Endodermal cell (in vitro differentiated cells): ENCODE measurements at regions not wholly inside any gene's neighbourhood (a gene's known extent, or its start where the extent isn't known, plus 50 kb on each side); places are given as distances from the start of the nearest gene placed in this dataset.

Experiments
- DNase-seq: peaks from one replicate; pipeline ENCODE4 v3.0.0-alpha.2; 2017
- H3K27ac ChIP-seq: 2 replicates; pipeline ENCODE4 v1.5.1; 2013; ENCODE audit warnings: mild to moderate bottlenecking, low read depth, low read length, moderate library complexity
- H3K27me3 ChIP-seq: 2 replicates; pipeline ENCODE4 v1.6.1; 2013; ENCODE audit warnings: mild to moderate bottlenecking, low read length, moderate library complexity; ENCODE audit not compliant: insufficient read depth, control insufficient read depth, poor library complexity, severe bottlenecking
- H3K36me3 ChIP-seq: 2 replicates; pipeline ENCODE4 v1.7.0; 2013; ENCODE audit warnings: mild to moderate bottlenecking, low read length, moderate library complexity; ENCODE audit not compliant: control insufficient read depth, insufficient read depth
- H3K4me1 ChIP-seq: one replicate; pipeline ENCODE4 v1.7.0; 2013; ENCODE audit warnings: low read length; ENCODE audit not compliant: control insufficient read depth, insufficient read depth
- H3K4me3 ChIP-seq: 2 replicates; pipeline ENCODE4 v1.5.1; 2013; ENCODE audit warnings: mild to moderate bottlenecking, low read length, moderate library complexity
- H3K9ac ChIP-seq: 2 replicates; pipeline ENCODE4 v1.6.1; 2013; ENCODE audit warnings: mild to moderate bottlenecking, low read length, moderate library complexity; ENCODE audit not compliant: poor library complexity, severe bottlenecking; ENCODE audit errors: extremely low read depth
- H3K9me3 ChIP-seq: 2 replicates; pipeline ENCODE4 v1.6.1; 2013; ENCODE audit warnings: mild to moderate bottlenecking, low read length, moderate library complexity; ENCODE audit not compliant: control insufficient read depth
- H3K27ac Mint-ChIP-seq: 2 replicates; pipeline ENCODE4 v1.8.0; 2020; ENCODE audit warnings: mixed read lengths
- H3K27me3 Mint-ChIP-seq: 2 replicates; pipeline ENCODE4 v1.8.0; 2021; ENCODE audit warnings: mild to moderate bottlenecking, mixed read lengths; ENCODE audit not compliant: insufficient read depth
- H3K36me3 Mint-ChIP-seq: 2 replicates; pipeline ENCODE4 v1.8.0; 2020; ENCODE audit warnings: low read depth, mixed read lengths
- H3K4me1 Mint-ChIP-seq: 2 replicates; pipeline ENCODE4 v1.8.0; 2020; ENCODE audit warnings: mixed read lengths
- H3K4me3 Mint-ChIP-seq: 2 replicates; pipeline ENCODE4 v1.8.0; 2020; ENCODE audit warnings: mild to moderate bottlenecking, moderate library complexity, mixed read lengths
- H3K9me3 Mint-ChIP-seq: 2 replicates; pipeline ENCODE4 v1.8.0; 2020; ENCODE audit warnings: mild to moderate bottlenecking, mixed read lengths
- CTCF ChIP-seq: fragments of 200-600 bp; sonication (generic); conservative IDR thresholded peaks from 2 replicates; pipeline ENCODE4 v1.5.0; 2021; ENCODE audit warnings: antibody characterized with exemption, mild to moderate bottlenecking
- WGBS, 2 experiments: methylation state at CpG; one replicate each; pipeline versions ENCODE4 v1.1.5 to v1.1.7; 2013; ENCODE audit warnings: missing lambda C conversion rate in 2 of 2, mixed read lengths in 1 of 2; ENCODE audit not compliant: insufficient coverage in 1 of 2, insufficient read length in 1 of 2; 5-methylcytosine and 5-hydroxymethylcytosine counted together

GRCh38 chr13:84080748-84081530 lies 198.7 kb upstream of the SLITRK1 start:
- Mint-ChIP-seq H3K27ac (no peak overlapping the region), H3K27me3 (no peaks in the 10 kb centered on the region), H3K9me3 (peaks cover 6% of the 10 kb centered on the region), H3K4me3 (no peak overlapping the region), H3K36me3 (no peaks in the 10 kb centered on the region), H3K4me1 (no peaks in the 10 kb centered on the region)
- no peaks in the 10 kb centered on the region for H3K9me3 ChIP-seq
- H3K4me1 ChIP-seq: no peaks in the 10 kb centered on the region
- no peak for DNase-seq
- no peak overlapping the region for H3K9ac ChIP-seq
- H3K36me3 ChIP-seq: no peaks in the 10 kb centered on the region
- H3K27me3 ChIP-seq: no peaks in the 10 kb centered on the region
- H3K27ac ChIP-seq: no peak overlapping the region
- TF ChIP-seq CTCF: no peak
- H3K4me3 ChIP-seq: no peak overlapping the region
- 76 to 92% methylated on average over 2 to 7 of the region's 7 CpGs for WGBS, 2 experiments

- Mint-ChIP-seq H3K9me3 (no peaks in the 10 kb centered on the region), H3K27ac (no peak overlapping the region), H3K27me3 (no peaks in the 10 kb centered on the region), H3K4me1 (no peaks in the 10 kb centered on the region), H3K4me3 (no peak overlapping the region), H3K36me3 (no peaks in the 10 kb centered on the region)
- no peaks in the 10 kb centered on the region for H3K9me3 ChIP-seq
- no peak overlapping the region for H3K4me3 ChIP-seq
- H3K4me1 ChIP-seq: no peaks in the 10 kb centered on the region
- H3K27me3 ChIP-seq: no peaks in the 10 kb centered on the region
- DNase-seq: no peak
- no peak overlapping the region for H3K27ac ChIP-seq
- no peaks in the 10 kb centered on the region for H3K36me3 ChIP-seq
- H3K9ac ChIP-seq: no peak overlapping the region
- TF ChIP-seq CTCF: no peak
Measured at GRCh38 chr13:84077271-84077670, 195.0 kb upstream of the SLITRK1 start.

- Histone ChIP-seq H3K36me3 (no peaks in the 10 kb centered on the region), H3K4me1 (no peaks in the 10 kb centered on the region), H3K9ac (no peak overlapping the region), H3K27me3 (no peaks in the 10 kb centered on the region), H3K4me3 (no peak overlapping the region), H3K27ac (no peak overlapping the region), H3K9me3 (no peaks in the 10 kb centered on the region)
- no peak for TF ChIP-seq CTCF
- H3K4me1 Mint-ChIP-seq: no peaks in the 10 kb centered on the region
- no peaks in the 10 kb centered on the region for H3K27me3 Mint-ChIP-seq
- H3K4me3 Mint-ChIP-seq: no peak overlapping the region
- WGBS, 2 experiments: 85% methylated on average over 1 of the region's 1 CpG; no CpG with 5 or more reads in 1 of the 2 experiments
- H3K9me3 Mint-ChIP-seq: no peaks in the 10 kb centered on the region
- H3K36me3 Mint-ChIP-seq: no peaks in the 10 kb centered on the region
- H3K27ac Mint-ChIP-seq: no peak overlapping the region
- DNase-seq: no peak
Measured at GRCh38 chr13:84076280-84076679, 194.0 kb upstream of the SLITRK1 start.
